ENCODE measurements at regions not wholly inside any gene's neighbourhood (a gene's known extent, or its start where the extent isn't known, plus 50 kb on each side); places are given as distances from the start of the nearest gene placed in this dataset.

GRCh38 chr10:80900661-80901060 lies 363.0 kb downstream of the SH2D4B start:
- dilution Hi-C loops (cut with HindIII; ENCODE audit: low sequenced_read_pairs, unreplicated experiment) (no loop called here), intact Hi-C loops (cut with micrococcal nuclease) (no loop called here), in situ Hi-C loops (cut with MboI; ENCODE audit: low sequenced_read_pairs) (loop anchor here (25.0 kb wide), 1 partner anchor 463 kb away; no protein-coding TSS in a partner anchor)
- Histone ChIP-seq H3K36me3 (ENCODE audit: control insufficient read depth, insufficient read depth, low read length) (no peaks in the 10 kb centered on the region), H3K56ac (ENCODE audit: extremely low read depth, insufficient read depth, low read length) (no peak overlapping the region), H2BK20ac (ENCODE audit: low read depth, low read length) (no peak overlapping the region), H3K14ac (replicated peaks; ENCODE audit: low read depth, low read length) (no peak overlapping the region), H4K5ac (ENCODE audit: low read depth, low read length) (no peak overlapping the region), H4K8ac (ENCODE audit: low read depth in 2 of 2, low read length in 2 of 2) (no peak overlapping the region), H4K91ac (ENCODE audit: insufficient read depth, low read depth, low read length) (no peak overlapping the region), H2BK5ac (ENCODE audit: low read depth, low read length, poor library complexity, severe bottlenecking) (no peak overlapping the region), H3K27ac (ENCODE audit: insufficient read depth, low read length) (no peak overlapping the region), H3K79me1 (ENCODE audit: low read depth in 1 of 2, low read length in 2 of 2) (no peaks in the 10 kb centered on the region), H3K9ac (ENCODE audit: low read depth, low read length) (no peak overlapping the region), H3K9me1 (ENCODE audit: insufficient read depth, low read length) (no peaks in the 10 kb centered on the region), H3K23ac (ENCODE audit: low read depth, low read length) (no peak overlapping the region), H3K4me2 (ENCODE audit: low read depth, low read length) (no peak overlapping the region), H3K9me3 (ENCODE audit: control insufficient read depth, insufficient read depth, low read length) (peaks cover 9% of the 10 kb centered on the region), H3K27me3 (ENCODE audit: control insufficient read depth, insufficient read depth, low read length) (no peaks in the 10 kb centered on the region), H2BK120ac (ENCODE audit: low read depth, low read length) (no peak overlapping the region), H2AK5ac (ENCODE audit: low read depth, low read length) (no peak overlapping the region), H2BK15ac (ENCODE audit: low read depth, low read length) (no peak overlapping the region), H4K20me1 (ENCODE audit: insufficient read depth, low read length) (no peaks in the 10 kb centered on the region), H3K4me3 (ENCODE audit: insufficient read depth, low read depth, low read length) (no peak overlapping the region), H2AFZ (replicated peaks; ENCODE audit: low read length, poor library complexity) (no peak overlapping the region), H3K4me1 (ENCODE audit: control insufficient read depth, insufficient read depth, low read length) (no peaks in the 10 kb centered on the region), H3K18ac (ENCODE audit: low read depth, low read length) (no peak overlapping the region), H3K4ac (ENCODE audit: low read depth, low read length) (no peak overlapping the region), H2AK9ac (replicated peaks; ENCODE audit: low read depth, low read length, poor library complexity) (no peak overlapping the region)
- no peak for TF ChIP-seq SMC3 (IDR thresholded peaks at IDR 0.05; ENCODE audit: low read depth, low read length)
- no peak for TF ChIP-seq BHLHE40 (IDR thresholded peaks at IDR 0.05; ENCODE audit: low read depth, low read length)
- no peak for TF ChIP-seq CHD1 (IDR thresholded peaks at IDR 0.05; ENCODE audit: low read depth, low read length)
- TF ChIP-seq NFE2L2 (IDR thresholded peaks at IDR 0.05; ENCODE audit: low read depth, low read length): no peak
- no peak for TF ChIP-seq CTCF (conservative IDR thresholded peaks at IDR 0.05; ENCODE audit: low read depth, low read length)
- POLR2A ChIA-PET (ENCODE audit: unreplicated experiment): no interaction called here
- CTCF ChIA-PET: no interaction called here
- no peak for ATAC-seq (ENCODE audit: low read depth)
- no peak for DNase-seq
- no CpG with 5 or more reads among the region's 1 CpG for WGBS, 2 experiments (ENCODE audit: extremely low coverage in 2 of 2, insufficient read length in 1 of 2)
- BruUV-seq (replicated peaks): no TSS peak

Data from IMR-90 (cell line).